Uterus (tissue), 3 donors: ENCODE measurements at regions not wholly inside any gene's neighbourhood (a gene's known extent, or its start where the extent isn't known, plus 50 kb on each side); places are given as distances from the start of the nearest gene placed in this dataset.

ENCODE experiments used
- DNase-seq, 2 donors: peaks; one replicate each; pipeline ENCODE4 v3.0.0-alpha.2; 2019 to 2020
- H3K27ac ChIP-seq, 2 donors: fragments of 200-600 bp; sonication (generic); 1 replicate in 1 of 2; 2 replicates in 1 of 2; pipeline ENCODE4 v1.5.1; 2016 to 2018
- H3K27me3 ChIP-seq, 2 donors: fragments of 200-600 bp; sonication (generic); one replicate each; pipeline ENCODE4 v1.5.1; 2018 to 2019; ENCODE audit warnings: control low read depth in 1 of 2
- H3K36me3 ChIP-seq, 2 donors: fragments of 200-600 bp; sonication (generic); one replicate each; pipeline ENCODE4 v1.5.1; 2019; ENCODE audit warnings: control low read depth in 1 of 2
- H3K4me1 ChIP-seq, 2 donors: fragments of 200-600 bp; sonication (generic); one replicate each; pipeline ENCODE4 v1.5.1; 2018 to 2019; ENCODE audit warnings: control low read depth in 1 of 2
- H3K4me3 ChIP-seq, 2 donors: fragments of 200-600 bp; sonication (generic); 1 replicate in 1 of 2; 2 replicates in 1 of 2; pipeline ENCODE4 v1.5.1; 2018 to 2019; ENCODE audit warnings: mild to moderate bottlenecking in 1 of 2
- H3K9me3 ChIP-seq, 2 donors: fragments of 200-600 bp; sonication (generic); one replicate each; pipeline ENCODE4 v1.5.1; 2019; ENCODE audit warnings: control low read depth in 1 of 2
- POLR2A ChIP-seq, 2 donors: fragments of 450-650 bp; IDR thresholded peaks; one replicate each; pipeline ENCODE4 v1.6.1; 2016; ENCODE audit warnings: antibody characterized with exemption in 2 of 2, mild to moderate bottlenecking in 1 of 2, moderate library complexity in 1 of 2
- intact Hi-C: fragments of 100-400 bp; cut with DNase I; formaldehyde crosslinking; loops from one replicate; pipeline ENCODE4 v1.15.1; 2023; ENCODE audit warnings: low total_unique reads
- TF ChIP-seq, protein P1 (sequence below), 4 experiments: fragments of 200-600 bp in 2 of 4; fragments of 450-650 bp in 2 of 4; sonication (generic) in 2 of 4; IDR thresholded peaks; one replicate each; pipeline ENCODE4 v1.5.1; 2016 to 2019; ENCODE audit warnings: antibody characterized with exemption in 4 of 4, mild to moderate bottlenecking in 2 of 4, moderate library complexity in 1 of 4
- donor health status: DM: yes; HTN: yes; CAD: no.

DNA sequence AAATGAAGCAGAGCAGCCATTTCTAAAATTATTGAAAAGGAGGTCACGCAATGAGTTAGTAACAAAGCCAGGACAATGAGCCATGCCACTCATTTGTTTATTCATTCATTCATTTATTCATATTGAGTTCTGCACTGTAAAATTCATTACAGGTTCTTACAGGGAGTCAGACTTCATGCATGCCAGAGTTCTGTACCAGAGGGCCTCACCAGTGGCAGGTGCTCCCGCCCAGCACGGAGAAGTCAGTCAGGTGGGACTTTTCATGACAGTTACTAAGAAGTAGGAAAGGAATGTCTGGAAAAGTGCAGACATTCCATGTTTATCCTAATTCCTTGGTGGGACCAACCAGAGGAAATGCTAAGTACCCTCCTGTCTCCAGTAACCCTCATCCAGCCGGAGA, 217.5 kb upstream of the BLID start:
- intact Hi-C loops: no loop called here
- no peaks in the 10 kb centered on the region for H3K4me1 ChIP-seq
- TF ChIP-seq POLR2A (IDR thresholded peaks at IDR 0.05): no peak
- TF ChIP-seq, protein P1, sequence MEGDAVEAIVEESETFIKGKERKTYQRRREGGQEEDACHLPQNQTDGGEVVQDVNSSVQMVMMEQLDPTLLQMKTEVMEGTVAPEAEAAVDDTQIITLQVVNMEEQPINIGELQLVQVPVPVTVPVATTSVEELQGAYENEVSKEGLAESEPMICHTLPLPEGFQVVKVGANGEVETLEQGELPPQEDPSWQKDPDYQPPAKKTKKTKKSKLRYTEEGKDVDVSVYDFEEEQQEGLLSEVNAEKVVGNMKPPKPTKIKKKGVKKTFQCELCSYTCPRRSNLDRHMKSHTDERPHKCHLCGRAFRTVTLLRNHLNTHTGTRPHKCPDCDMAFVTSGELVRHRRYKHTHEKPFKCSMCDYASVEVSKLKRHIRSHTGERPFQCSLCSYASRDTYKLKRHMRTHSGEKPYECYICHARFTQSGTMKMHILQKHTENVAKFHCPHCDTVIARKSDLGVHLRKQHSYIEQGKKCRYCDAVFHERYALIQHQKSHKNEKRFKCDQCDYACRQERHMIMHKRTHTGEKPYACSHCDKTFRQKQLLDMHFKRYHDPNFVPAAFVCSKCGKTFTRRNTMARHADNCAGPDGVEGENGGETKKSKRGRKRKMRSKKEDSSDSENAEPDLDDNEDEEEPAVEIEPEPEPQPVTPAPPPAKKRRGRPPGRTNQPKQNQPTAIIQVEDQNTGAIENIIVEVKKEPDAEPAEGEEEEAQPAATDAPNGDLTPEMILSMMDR (IDR thresholded peaks at IDR 0.05): no peak
- no peak overlapping the region for H3K27ac ChIP-seq
- H3K27me3 ChIP-seq: no peaks in the 10 kb centered on the region
- DNase-seq: no peak
- no peak overlapping the region for H3K4me3 ChIP-seq
- H3K36me3 ChIP-seq: no peaks in the 10 kb centered on the region
- no peaks in the 10 kb centered on the region for H3K9me3 ChIP-seq

DNA sequence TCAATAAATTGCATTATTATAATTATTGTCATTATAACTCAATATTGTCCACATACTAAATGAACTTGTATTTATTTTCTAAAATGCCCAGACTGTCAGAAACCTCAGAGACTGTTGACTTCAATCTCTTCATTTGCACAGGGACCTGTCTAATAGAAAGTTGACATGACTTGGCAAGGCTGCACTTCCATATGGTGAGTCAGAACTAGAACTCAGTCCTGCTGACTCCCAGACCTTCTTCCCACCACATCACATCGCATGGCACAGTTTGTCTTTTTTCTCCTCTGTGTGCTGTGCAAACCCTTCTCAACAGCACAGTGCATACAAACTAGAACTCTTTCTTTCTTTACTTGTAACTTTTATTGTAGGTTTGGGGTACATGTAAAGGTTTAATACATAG, 215.1 kb upstream of the BLID start:
- Histone ChIP-seq H3K4me3 (no peak overlapping the region), H3K9me3 (no peaks in the 10 kb centered on the region), H3K36me3 (no peaks in the 10 kb centered on the region), H3K27me3 (no peaks in the 10 kb centered on the region), H3K27ac (no peak overlapping the region), H3K4me1 (no peaks in the 10 kb centered on the region)
- no peak for TF ChIP-seq POLR2A (IDR thresholded peaks at IDR 0.05)
- TF ChIP-seq, protein P1 (IDR thresholded peaks at IDR 0.05): no peak
- DNase-seq: no peak
- intact Hi-C loops: no loop called here

DNA sequence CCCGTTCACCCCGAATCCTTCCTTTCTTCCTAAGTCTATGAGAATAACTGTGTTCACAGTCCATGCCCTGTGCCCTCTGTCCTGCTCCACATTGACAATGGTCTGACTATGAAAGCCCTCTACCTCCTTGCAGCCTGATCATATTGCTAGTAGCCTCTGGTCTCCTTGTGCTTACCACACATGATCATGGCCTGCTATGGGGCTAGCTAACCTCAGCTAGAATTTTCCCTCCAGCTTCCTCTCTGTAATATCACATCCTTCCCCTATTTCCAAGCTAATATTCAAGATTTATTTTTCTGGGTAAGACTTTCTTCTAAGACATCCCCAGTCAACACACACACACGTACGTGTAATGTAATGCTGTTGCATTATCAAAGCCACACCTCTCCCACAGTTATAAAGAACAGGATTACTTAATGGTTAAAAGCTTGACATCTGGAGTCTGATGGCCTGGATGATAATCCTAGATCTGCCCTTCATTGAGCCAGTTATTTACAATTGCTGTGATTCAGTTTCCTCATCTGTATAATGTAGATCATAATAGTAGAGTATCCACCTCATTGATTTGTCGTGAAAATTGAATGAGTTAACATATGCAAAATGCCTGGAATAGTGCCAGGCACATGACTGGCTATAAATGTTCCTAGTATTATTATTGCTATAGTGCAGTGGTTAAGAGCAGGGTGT, 214.4 kb upstream of the BLID start:
- H3K36me3 ChIP-seq: no peaks in the 10 kb centered on the region
- TF ChIP-seq, protein P1 (IDR thresholded peaks at IDR 0.05): no peak
- no peak for TF ChIP-seq POLR2A (IDR thresholded peaks at IDR 0.05)
- intact Hi-C loops: no loop called here

DNA sequence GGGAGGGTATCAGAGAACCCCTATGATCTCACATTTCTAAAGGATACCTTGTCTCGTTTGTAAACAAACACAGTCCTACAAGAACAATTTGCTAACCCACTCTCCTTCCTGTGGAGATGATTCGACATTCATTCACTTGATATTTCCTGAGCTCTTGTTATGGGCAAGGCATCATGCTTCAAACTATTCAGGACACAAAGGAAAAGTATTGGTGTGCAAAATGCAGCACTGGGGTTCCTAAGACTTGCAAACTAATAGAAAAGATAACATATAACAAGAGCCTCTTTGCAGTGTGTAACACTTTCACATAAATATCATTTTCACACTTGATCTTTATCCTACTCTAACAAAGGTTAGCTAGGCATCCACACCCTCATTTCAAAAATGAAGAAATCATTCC, 211.5 kb upstream of the BLID start:
- H3K27ac ChIP-seq: no peak overlapping the region

More for the DNA sequence above, 214.4 kb upstream of the BLID start:
- Histone ChIP-seq H3K27me3 (no peaks in the 10 kb centered on the region), H3K27ac (no peak overlapping the region), H3K4me3 (no peak overlapping the region), H3K9me3 (no peaks in the 10 kb centered on the region), H3K4me1 (no peaks in the 10 kb centered on the region)
- no peak for DNase-seq

DNA sequence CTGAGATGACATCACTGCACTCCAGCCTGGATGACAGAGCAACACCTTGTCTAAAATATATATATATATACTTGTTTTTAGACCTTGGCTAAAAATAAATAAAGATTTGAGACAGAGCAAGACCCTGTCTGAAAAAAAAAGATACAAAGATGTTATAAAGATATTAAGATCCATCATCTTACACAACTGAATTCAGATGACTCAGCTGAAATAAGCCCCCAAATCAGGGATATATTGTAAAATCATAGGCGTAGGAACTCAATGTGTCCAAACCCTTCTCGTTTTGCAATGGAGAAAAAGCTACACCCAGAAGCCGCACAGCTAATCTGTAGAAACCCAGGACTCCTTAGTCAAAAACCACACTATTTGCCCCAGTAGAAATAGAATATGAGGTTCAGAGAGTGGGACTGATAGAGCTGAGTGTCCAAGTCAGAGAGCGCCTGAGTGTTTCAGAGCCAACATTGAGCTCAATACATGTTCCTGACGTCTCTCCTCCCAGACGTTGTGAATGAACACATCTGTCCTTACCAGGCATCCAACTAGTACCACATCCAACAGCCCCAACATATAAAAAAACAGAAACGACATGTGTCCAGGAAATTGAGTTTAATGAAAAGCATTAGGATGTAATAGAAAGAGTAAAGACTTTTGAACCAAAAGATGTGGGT, 207.9 kb upstream of the BLID start:
- DNase-seq: no peak
- Histone ChIP-seq H3K4me1 (no peaks in the 10 kb centered on the region), H3K4me3 (no peak overlapping the region), H3K27ac (no peak overlapping the region), H3K27me3 (no peaks in the 10 kb centered on the region), H3K9me3 (no peaks in the 10 kb centered on the region), H3K36me3 (no peaks in the 10 kb centered on the region)
- intact Hi-C loops: no loop called here
- TF ChIP-seq, protein P1 (IDR thresholded peaks at IDR 0.05): no peak
- TF ChIP-seq POLR2A (IDR thresholded peaks at IDR 0.05): no peak

More for the DNA sequence above, 211.5 kb upstream of the BLID start:
- no peak overlapping the region for H3K4me3 ChIP-seq
- intact Hi-C loops: no loop called here
- H3K27me3 ChIP-seq: no peaks in the 10 kb centered on the region
- DNase-seq: no peak
- no peaks in the 10 kb centered on the region for H3K4me1 ChIP-seq
- H3K36me3 ChIP-seq: no peaks in the 10 kb centered on the region
- no peaks in the 10 kb centered on the region for H3K9me3 ChIP-seq
- no peak for TF ChIP-seq POLR2A (IDR thresholded peaks at IDR 0.05)
- TF ChIP-seq, protein P1 (IDR thresholded peaks at IDR 0.05): no peak
